ENCODE measurements at regions not wholly inside any gene's neighbourhood (a gene's known extent, or its start where the extent isn't known, plus 50 kb on each side); places are given as distances from the start of the nearest gene placed in this dataset.

DNA sequence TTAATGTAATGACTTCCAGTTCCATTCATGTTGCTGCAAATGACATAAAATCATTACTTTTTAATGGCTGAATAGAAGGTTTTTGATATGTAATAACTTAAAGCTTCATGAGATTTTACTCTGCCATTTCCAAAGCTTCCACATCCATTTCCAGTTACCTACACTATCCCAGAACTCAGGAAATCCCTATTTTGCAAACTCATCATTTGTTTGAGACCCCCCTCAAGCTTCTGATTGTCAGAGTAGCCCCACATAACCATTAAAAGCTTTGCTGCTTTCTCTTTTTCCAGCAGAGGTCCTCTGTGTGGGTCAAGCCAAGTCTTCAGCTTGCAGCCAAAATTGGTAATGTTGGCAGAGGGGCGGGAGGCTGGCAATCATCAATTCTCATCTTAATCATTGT, 50.6 kb upstream of the IL1R1 start (continued):
- TF ChIP-seq JARID2 (CRISPR knock-in tag; IDR thresholded peaks at IDR 0.05; ENCODE audit: insufficient replicate concordance) (no peak), KLF9 (CRISPR knock-in tag; IDR thresholded peaks at IDR 0.05; ENCODE audit: low read depth) (no peak), ZNF3 (CRISPR knock-in tag; IDR thresholded peaks at IDR 0.05) (no peak), ZNF326 (CRISPR knock-in tag; IDR thresholded peaks at IDR 0.05; ENCODE audit: borderline replicate concordance) (no peak), MAFK (conservative IDR thresholded peaks at IDR 0.05 in 1 of 2, IDR thresholded peaks at IDR 0.05 in 1 of 2; ENCODE audit: low read length in 2 of 2) (peak; percentile 81 to 88)

DNA sequence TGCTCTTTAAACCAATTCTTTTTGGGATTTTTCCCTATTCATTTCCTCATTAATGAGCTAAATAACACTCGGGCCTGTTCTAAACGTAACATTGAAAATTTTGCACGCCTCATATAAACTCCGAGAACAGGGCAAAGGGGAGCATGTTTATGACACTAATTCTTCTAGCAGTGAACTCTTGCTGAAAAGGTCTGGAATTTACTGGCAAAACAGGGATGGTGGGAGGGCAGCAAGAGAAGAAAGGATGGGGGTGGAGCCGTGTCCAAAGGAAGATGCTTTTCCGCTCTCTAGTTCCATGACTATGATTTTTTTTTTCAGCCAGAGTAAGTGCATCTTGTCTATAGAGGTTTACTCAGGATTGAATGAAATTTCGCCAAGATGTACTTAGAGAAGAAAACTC, 50.0 kb upstream of the IL1R1 start:
- H3K4me3 ChIP-seq (replicated peaks in 1 of 3; ENCODE audit: insufficient read depth in 1 of 3, low read depth in 2 of 3, low read length in 3 of 3) = no peak overlapping the region
- BruUV-seq (replicated peaks) = no TSS peak

More for the DNA sequence above, 50.0 kb upstream of the IL1R1 start:
- H3K9me3 ChIP-seq (ENCODE audit: low read length) = no peaks in the 10 kb centered on the region
- H3K27ac ChIP-seq (ENCODE audit: extremely low read length, insufficient read depth, low read length) = no peak overlapping the region
- no peaks in the 10 kb centered on the region for H3K79me2 ChIP-seq (ENCODE audit: insufficient read depth, low read length)
- FAIRE-seq (no peak), ATAC-seq (no peak), DNase-seq (ENCODE audit: low spot score) (no peak)
- H3K27me3 ChIP-seq (ENCODE audit: control insufficient read depth in 1 of 2, insufficient read depth in 2 of 2, low read length in 2 of 2) = no peaks in the 10 kb centered on the region
- intact Hi-C loops (cut with micrococcal nuclease; ENCODE audit: unreplicated experiment) (no loop called here), in situ Hi-C loops (cut with HindIII; ENCODE audit: extremely low pct_ligation_motif_present, low pct_unique_long_range_greater_than_20kb) (no loop called here)
- WGBS (ENCODE audit: low lambda C conversion rate) = 90% methylated on average over 7 of the region's 7 CpGs
- ChIA-PET CTCF (ENCODE audit: low intra/inter-chr PET ratio, low total read pairs) (no interaction called here), POLR2A (interaction anchor here (1.4 kb wide), 1 partner anchor 9 kb away, joined by 4 read pairs; no protein-coding TSS in a partner anchor)
- H2AFZ ChIP-seq (ENCODE audit: low read length) = no peak overlapping the region
- TF ChIP-seq SMARCE1 (IDR thresholded peaks at IDR 0.05; ENCODE audit: borderline replicate concordance) = no peak
- TF ChIP-seq, protein P1, sequence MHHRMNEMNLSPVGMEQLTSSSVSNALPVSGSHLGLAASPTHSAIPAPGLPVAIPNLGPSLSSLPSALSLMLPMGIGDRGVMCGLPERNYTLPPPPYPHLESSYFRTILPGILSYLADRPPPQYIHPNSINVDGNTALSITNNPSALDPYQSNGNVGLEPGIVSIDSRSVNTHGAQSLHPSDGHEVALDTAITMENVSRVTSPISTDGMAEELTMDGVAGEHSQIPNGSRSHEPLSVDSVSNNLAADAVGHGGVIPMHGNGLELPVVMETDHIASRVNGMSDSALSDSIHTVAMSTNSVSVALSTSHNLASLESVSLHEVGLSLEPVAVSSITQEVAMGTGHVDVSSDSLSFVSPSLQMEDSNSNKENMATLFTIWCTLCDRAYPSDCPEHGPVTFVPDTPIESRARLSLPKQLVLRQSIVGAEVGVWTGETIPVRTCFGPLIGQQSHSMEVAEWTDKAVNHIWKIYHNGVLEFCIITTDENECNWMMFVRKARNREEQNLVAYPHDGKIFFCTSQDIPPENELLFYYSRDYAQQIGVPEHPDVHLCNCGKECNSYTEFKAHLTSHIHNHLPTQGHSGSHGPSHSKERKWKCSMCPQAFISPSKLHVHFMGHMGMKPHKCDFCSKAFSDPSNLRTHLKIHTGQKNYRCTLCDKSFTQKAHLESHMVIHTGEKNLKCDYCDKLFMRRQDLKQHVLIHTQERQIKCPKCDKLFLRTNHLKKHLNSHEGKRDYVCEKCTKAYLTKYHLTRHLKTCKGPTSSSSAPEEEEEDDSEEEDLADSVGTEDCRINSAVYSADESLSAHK (CRISPR knock-in tag; IDR thresholded peaks at IDR 0.05; ENCODE audit: borderline replicate concordance) = no peak
- TF ChIP-seq ZNF33B (CRISPR knock-in tag; IDR thresholded peaks at IDR 0.05) = no peak
- no peak for TF ChIP-seq ZNF20 (CRISPR knock-in tag; IDR thresholded peaks at IDR 0.05)
- TF ChIP-seq JUN (CRISPR knock-in tag; IDR thresholded peaks at IDR 0.05) = no peak
- TF ChIP-seq ZNF44 (CRISPR knock-in tag; IDR thresholded peaks at IDR 0.05) = no peak
- no peak for TF ChIP-seq ZNF543 (CRISPR knock-in tag; IDR thresholded peaks at IDR 0.05)
- TF ChIP-seq, protein P2, sequence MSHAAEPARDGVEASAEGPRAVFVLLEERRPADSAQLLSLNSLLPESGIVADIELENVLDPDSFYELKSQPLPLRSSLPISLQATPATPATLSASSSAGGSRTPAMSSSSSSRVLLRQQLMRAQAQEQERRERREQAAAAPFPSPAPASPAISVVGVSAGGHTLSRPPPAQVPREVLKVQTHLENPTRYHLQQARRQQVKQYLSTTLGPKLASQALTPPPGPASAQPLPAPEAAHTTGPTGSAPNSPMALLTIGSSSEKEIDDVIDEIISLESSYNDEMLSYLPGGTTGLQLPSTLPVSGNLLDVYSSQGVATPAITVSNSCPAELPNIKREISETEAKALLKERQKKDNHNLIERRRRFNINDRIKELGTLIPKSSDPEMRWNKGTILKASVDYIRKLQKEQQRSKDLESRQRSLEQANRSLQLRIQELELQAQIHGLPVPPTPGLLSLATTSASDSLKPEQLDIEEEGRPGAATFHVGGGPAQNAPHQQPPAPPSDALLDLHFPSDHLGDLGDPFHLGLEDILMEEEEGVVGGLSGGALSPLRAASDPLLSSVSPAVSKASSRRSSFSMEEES (CRISPR knock-in tag; IDR thresholded peaks at IDR 0.05) = no peak
- TF ChIP-seq ZNF781 (CRISPR knock-in tag; IDR thresholded peaks at IDR 0.05; ENCODE audit: borderline replicate concordance, not compliant biosample characterization) = no peak
- no peak for TF ChIP-seq NFKBIZ (CRISPR knock-in tag; IDR thresholded peaks at IDR 0.05)
- TF ChIP-seq, protein P3, sequence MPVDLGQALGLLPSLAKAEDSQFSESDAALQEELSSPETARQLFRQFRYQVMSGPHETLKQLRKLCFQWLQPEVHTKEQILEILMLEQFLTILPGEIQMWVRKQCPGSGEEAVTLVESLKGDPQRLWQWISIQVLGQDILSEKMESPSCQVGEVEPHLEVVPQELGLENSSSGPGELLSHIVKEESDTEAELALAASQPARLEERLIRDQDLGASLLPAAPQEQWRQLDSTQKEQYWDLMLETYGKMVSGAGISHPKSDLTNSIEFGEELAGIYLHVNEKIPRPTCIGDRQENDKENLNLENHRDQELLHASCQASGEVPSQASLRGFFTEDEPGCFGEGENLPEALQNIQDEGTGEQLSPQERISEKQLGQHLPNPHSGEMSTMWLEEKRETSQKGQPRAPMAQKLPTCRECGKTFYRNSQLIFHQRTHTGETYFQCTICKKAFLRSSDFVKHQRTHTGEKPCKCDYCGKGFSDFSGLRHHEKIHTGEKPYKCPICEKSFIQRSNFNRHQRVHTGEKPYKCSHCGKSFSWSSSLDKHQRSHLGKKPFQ (CRISPR knock-in tag; IDR thresholded peaks at IDR 0.05; ENCODE audit: insufficient replicate concordance) = no peak
- no peak for TF ChIP-seq IKZF1 (IDR thresholded peaks at IDR 0.05)
- TF ChIP-seq, protein P4, sequence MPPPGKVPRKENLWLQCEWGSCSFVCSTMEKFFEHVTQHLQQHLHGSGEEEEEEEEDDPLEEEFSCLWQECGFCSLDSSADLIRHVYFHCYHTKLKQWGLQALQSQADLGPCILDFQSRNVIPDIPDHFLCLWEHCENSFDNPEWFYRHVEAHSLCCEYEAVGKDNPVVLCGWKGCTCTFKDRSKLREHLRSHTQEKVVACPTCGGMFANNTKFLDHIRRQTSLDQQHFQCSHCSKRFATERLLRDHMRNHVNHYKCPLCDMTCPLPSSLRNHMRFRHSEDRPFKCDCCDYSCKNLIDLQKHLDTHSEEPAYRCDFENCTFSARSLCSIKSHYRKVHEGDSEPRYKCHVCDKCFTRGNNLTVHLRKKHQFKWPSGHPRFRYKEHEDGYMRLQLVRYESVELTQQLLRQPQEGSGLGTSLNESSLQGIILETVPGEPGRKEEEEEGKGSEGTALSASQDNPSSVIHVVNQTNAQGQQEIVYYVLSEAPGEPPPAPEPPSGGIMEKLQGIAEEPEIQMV (CRISPR knock-in tag; IDR thresholded peaks at IDR 0.05; ENCODE audit: low read depth) = no peak
- no peak for TF ChIP-seq HOXA9 (CRISPR knock-in tag; IDR thresholded peaks at IDR 0.05; ENCODE audit: borderline replicate concordance)
- H3K36me3 ChIP-seq (replicated peaks in 1 of 2; ENCODE audit: control insufficient read depth in 1 of 2, insufficient read depth in 2 of 2, low read length in 2 of 2) = 0 out of 5 replicates have a peak, but pooled peaks cover 0 to under 1% of the 10 kb centered on the region in 2 experiments
- no peak overlapping the region for H3K9ac ChIP-seq (ENCODE audit: insufficient read depth, low read depth, low read length)
- no peak overlapping the region for H3K4me2 ChIP-seq (ENCODE audit: low read depth, low read length)
- H3K4me1 ChIP-seq (ENCODE audit: insufficient read depth, low read length) = peaks cover 14% of the 10 kb centered on the region
- no peaks in the 10 kb centered on the region for H4K20me1 ChIP-seq (ENCODE audit: insufficient read depth, low read length)

Data from HepG2 (cell line).